D721Med (cell line): ENCODE measurements at regions not wholly inside any gene's neighbourhood (a gene's known extent, or its start where the extent isn't known, plus 50 kb on each side); places are given as distances from the start of the nearest gene placed in this dataset.
"Not testable (repeated sequence)": the region's sequence is repeated elsewhere in the genome, so short reads cannot be mapped to it uniquely, and the experiment has no call there.

Experiments
- DNase-seq: peaks from one replicate; pipeline ENCODE4 v3.0.0; 2011; ENCODE audit warnings: low spot score; ENCODE audit not compliant: insufficient read length
- FAIRE-seq: peaks from 2 replicates; lab custom pipeline; 2011; peaks lifted over from hg19 to GRCh38; lab: Jason Lieb, UNC
- CTCF ChIP-seq: IDR thresholded peaks from 2 replicates; pipeline ENCODE4 v1.5.1; 2012; ENCODE audit warnings: mild to moderate bottlenecking, control low read depth; ENCODE audit not compliant: insufficient read depth; ENCODE audit errors: missing control alignments

GRCh38 chr10:71103961-71104360, 108.4 kb upstream of the UNC5B start:
- no peak for FAIRE-seq
- no peak for TF ChIP-seq CTCF

DNA sequence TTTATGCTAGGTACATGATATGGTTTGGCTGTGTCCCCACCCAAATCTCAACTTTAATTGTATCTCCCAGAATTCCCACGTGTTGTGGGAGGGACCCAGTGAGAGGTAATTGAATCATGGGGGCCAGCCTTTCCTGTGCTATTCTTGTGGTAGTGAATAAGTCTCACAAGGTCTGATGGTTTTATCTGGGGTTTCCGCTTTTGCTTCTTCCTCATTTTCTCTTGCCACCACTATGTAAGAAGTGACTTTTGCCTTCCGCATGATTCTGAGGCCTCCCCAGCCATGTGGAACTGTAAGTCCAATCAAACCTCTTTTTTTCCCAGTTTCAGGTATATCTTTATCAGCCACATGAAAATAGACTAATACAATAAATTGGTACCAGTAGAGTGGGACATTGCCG, 106.2 kb upstream of the UNC5B start:
- DNase-seq, FAIRE-seq: not testable (repeated sequence)

More at GRCh38 chr10:71103961-71104360, 108.4 kb upstream of the UNC5B start:
- no peak for DNase-seq

DNA sequence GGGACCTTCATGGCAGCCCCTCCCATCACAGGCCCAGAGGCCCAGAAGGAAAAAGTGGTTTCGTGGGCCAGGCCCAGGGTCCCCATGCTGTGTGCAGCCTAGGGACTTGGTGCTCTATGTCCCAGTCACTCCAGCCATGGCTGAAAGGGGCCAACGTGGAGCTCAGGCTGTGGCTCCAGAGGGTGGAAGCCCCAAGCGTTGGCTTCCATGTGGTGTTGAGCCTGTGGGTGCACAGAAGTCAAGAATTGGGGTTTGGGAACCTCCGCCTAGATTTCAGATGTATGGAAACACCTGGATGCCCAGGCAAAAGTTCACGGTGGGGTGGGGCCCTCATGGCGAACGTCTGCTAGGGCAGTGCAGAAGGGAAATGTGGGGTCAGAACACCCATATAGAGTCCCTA, 105.3 kb upstream of the UNC5B start:
- FAIRE-seq, DNase-seq: not testable (repeated sequence)

- not testable (repeated sequence) for FAIRE-seq, DNase-seq
Observed at GRCh38 chr10:71108042-71108441, 104.3 kb upstream of the UNC5B start.

GRCh38 chr10:71112138-71112785, 100.1 kb upstream of the UNC5B start:
- TF ChIP-seq CTCF: no peak
- no peak for DNase-seq
- FAIRE-seq: no peak

GRCh38 chr10:71116426-71116825, 95.9 kb upstream of the UNC5B start:
- no peak for FAIRE-seq
- no peak for DNase-seq
- TF ChIP-seq CTCF: no peak

GRCh38 chr10:71117589-71117988, 94.8 kb upstream of the UNC5B start:
- FAIRE-seq, DNase-seq: not testable (repeated sequence)

DNA sequence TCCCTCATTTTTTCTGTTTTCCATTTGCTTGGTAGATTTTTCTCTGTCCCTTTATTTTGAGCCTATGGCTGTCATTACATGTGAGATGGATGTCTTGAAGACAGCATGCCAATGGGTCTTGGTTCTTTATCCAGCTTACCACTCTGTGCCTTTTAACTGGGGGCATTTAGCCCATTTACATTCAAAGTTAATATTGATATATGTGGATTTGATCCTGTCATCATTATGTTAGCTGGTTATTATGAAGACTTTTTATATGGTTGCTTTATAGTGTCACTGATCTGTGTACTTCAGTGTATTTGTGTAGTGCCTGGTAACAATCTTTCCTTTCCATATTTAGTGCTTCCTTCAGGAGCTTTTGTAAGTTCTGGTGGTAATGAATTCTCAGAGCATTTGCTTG, 89.3 kb upstream of the UNC5B start:
- TF ChIP-seq CTCF: no peak
- DNase-seq (no peak), FAIRE-seq (no peak)

- no peak for TF ChIP-seq CTCF
- FAIRE-seq (no peak), DNase-seq (no peak)
Observed at GRCh38 chr10:71124921-71125748, 87.2 kb upstream of the UNC5B start.
